ENCODE measurements at regions not wholly inside any gene's neighbourhood (a gene's known extent, or its start where the extent isn't known, plus 50 kb on each side); places are given as distances from the start of the nearest gene placed in this dataset.

- TF ChIP-seq POLR2AphosphoS5 (IDR thresholded peaks at IDR 0.05; ENCODE audit: low read depth, low read length) (no peak), REST (IDR thresholded peaks at IDR 0.05; ENCODE audit: insufficient read depth in 1 of 2, low read depth in 2 of 2, low read length in 2 of 2) (no peak), TAF1 (IDR thresholded peaks at IDR 0.05; ENCODE audit: borderline replicate concordance, insufficient read depth, low read length) (no peak), SIN3A (IDR thresholded peaks at IDR 0.05; ENCODE audit: borderline replicate concordance, insufficient read depth, low read length) (no peak), FOXP2 (optimal IDR thresholded peaks at IDR 0.05; ENCODE audit: borderline replicate concordance, extremely low read depth, extremely low read length, insufficient read depth) (no peak)
These were observed 660.4 kb upstream of the SALL3 start for GRCh38 chr18:78319264-78319663.
